GM12891 (cell line): ENCODE measurements at regions not wholly inside any gene's neighbourhood (a gene's known extent, or its start where the extent isn't known, plus 50 kb on each side); places are given as distances from the start of the nearest gene placed in this dataset.

Source experiments
- PAX5 ChIP-seq: IDR thresholded peaks from 2 replicates; pipeline ENCODE4 v1.6.1; 2011; ENCODE audit warnings: low read length, moderate library complexity, mild to moderate bottlenecking; ENCODE audit not compliant: insufficient read depth, severe bottlenecking
- POLR2A ChIP-seq: IDR thresholded peaks from 2 replicates; pipeline ENCODE4 v1.6.1; 2011; ENCODE audit warnings: low read depth, low read length, control low read depth
- POLR2AphosphoS5 ChIP-seq: IDR thresholded peaks from 2 replicates; pipeline ENCODE4 v1.6.1; 2011; ENCODE audit warnings: low read depth, low read length, control low read depth
- TAF1 ChIP-seq: IDR thresholded peaks from 2 replicates; pipeline ENCODE4 v1.6.1; 2011; ENCODE audit warnings: low read depth, low read length, control low read depth

DNA sequence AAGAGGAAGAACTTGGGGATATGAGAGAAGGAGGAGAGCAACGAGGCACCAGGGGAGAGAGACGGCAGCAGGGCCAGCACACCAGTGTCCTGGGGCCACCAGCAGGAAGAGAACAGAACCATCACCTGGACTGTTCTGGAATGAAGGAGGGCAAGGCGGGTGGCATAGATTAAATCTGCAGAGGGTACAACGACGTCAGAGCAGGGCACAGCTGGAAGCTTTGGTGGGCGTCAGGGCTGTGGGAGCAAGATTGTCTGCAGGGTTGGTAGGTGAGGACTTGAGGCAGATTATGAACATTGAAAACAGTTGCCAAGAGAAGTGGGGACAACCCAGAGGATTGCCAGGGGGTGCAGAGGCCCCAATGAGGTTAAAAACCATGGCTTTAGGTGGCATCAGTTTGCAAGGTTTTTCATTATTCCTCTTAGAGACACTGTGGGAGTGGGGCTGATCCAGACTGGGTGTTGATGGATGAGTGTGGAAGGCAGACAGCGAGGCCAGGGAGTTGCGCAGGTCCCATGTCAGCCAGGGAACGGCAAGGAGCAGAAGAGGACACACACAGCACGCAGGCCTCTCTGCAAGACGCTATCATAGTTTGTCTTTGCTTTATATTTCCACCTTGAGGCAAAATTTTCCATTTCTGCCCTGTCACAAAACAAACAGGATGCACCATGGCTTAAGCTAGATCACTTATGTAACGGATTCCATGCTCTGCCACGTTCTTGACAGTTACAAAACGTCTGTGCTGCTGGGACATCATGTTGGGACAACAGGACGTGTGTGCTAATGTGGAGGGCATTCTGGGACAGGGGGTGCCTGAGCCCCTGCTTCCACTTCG, 52.5 kb upstream of the LEP start:
- TF ChIP-seq TAF1 (no peak), POLR2A (no peak), POLR2AphosphoS5 (no peak), PAX5 (no peak)
